ENCODE measurements at regions not wholly inside any gene's neighbourhood (a gene's known extent, or its start where the extent isn't known, plus 50 kb on each side); places are given as distances from the start of the nearest gene placed in this dataset.

GRCh38 chr2:234556848-234557573, 60.1 kb upstream of the ARL4C start:
- WGBS, 2 experiments (ENCODE audit: extremely low coverage in 1 of 2, insufficient coverage in 1 of 2, insufficient read length in 1 of 2, insufficient replicate concordance in 2 of 2, low coverage in 1 of 2, low lambda C conversion rate in 2 of 2, missing lambda C conversion rate in 1 of 2), result 90% methylated on average over 5 of the region's 5 CpGs; no CpG with 5 or more reads in 1 of the 2 experiments
- CTCF ChIA-PET (ENCODE audit: partially characterized antibody), result interaction anchor here (0.6 to 3.6 kb wide), 7 partner anchors 12 to 559 kb away, joined by 3 to 16 read pairs (median 3); no protein-coding TSS in a partner anchor
- TF ChIP-seq CEBPB (IDR thresholded peaks at IDR 0.05; ENCODE audit: low read depth, low read length), result no peak
- TF ChIP-seq TAF7 (optimal IDR thresholded peaks at IDR 0.05; ENCODE audit: borderline replicate concordance, low read depth, low read length), result no peak
- no peak for TF ChIP-seq ATF3 (IDR thresholded peaks at IDR 0.05; ENCODE audit: insufficient read depth, low read depth, low read length)
- no peak for TF ChIP-seq RAD21 (IDR thresholded peaks at IDR 0.05 in 1 of 2, conservative IDR thresholded peaks at IDR 0.05 in 1 of 2; ENCODE audit: low read depth in 2 of 2, low read length in 2 of 2)
- TF ChIP-seq TEAD4 (IDR thresholded peaks at IDR 0.05; ENCODE audit: low read depth, low read length), result no peak
- TF ChIP-seq KDM4A (IDR thresholded peaks at IDR 0.05; ENCODE audit: low read depth, low read length, severe bottlenecking), result no peak
- no peak for TF ChIP-seq KDM5A (IDR thresholded peaks at IDR 0.05; ENCODE audit: low read length)
- no peak for TF ChIP-seq SRF (IDR thresholded peaks at IDR 0.05; ENCODE audit: low read depth, low read length)
- TF ChIP-seq SP1 (IDR thresholded peaks at IDR 0.05; ENCODE audit: low read depth, low read length), result no peak
- no peak for TF ChIP-seq CTBP2 (IDR thresholded peaks at IDR 0.05; ENCODE audit: borderline replicate concordance, insufficient read depth, insufficient read length, low read length)
- no peak for TF ChIP-seq SP2 (IDR thresholded peaks at IDR 0.05; ENCODE audit: low read length)
- no peak for TF ChIP-seq MAFK (IDR thresholded peaks at IDR 0.05; ENCODE audit: low read depth, low read length)
- TF ChIP-seq CBX8 (IDR thresholded peaks at IDR 0.05; ENCODE audit: borderline replicate concordance, low read depth, low read length), result no peak

More at GRCh38 chr2:234556848-234557573, 60.1 kb upstream of the ARL4C start:
- H3K23ac ChIP-seq (ENCODE audit: insufficient read length), result no peak overlapping the region
- H2BK15ac ChIP-seq (ENCODE audit: low read length), result no peak overlapping the region
- no peak overlapping the region for H2AFZ ChIP-seq (ENCODE audit: low read length)
- H3K9me3 ChIP-seq (ENCODE audit: insufficient read depth in 2 of 2, low read depth in 1 of 2, low read length in 1 of 2), result peaks cover 5 to 11% of the 10 kb centered on the region in 2 experiments; a peak in 2 of 4 replicates
- no peaks in the 10 kb centered on the region for H3K79me1 ChIP-seq (ENCODE audit: low read depth, low read length)
- no peak overlapping the region for H3K4ac ChIP-seq (replicated peaks; ENCODE audit: insufficient read length, low read depth, low read length)
- H3K4me2 ChIP-seq (ENCODE audit: insufficient read depth in 1 of 2, low read depth in 2 of 2, low read length in 2 of 2), result no peak overlapping the region
- H3K79me2 ChIP-seq (ENCODE audit: control insufficient read depth in 1 of 2, insufficient read depth in 2 of 2, low read length in 2 of 2), result no peaks in the 10 kb centered on the region
- no peaks in the 10 kb centered on the region for H4K20me1 ChIP-seq (replicated peaks in 1 of 2; ENCODE audit: control insufficient read depth in 1 of 2, insufficient read depth in 2 of 2, low read length in 2 of 2)
- H3K18ac ChIP-seq (ENCODE audit: extremely low read depth, low read length), result no peak overlapping the region
- H2BK5ac ChIP-seq (ENCODE audit: low read depth, low read length), result no peak overlapping the region
- no peaks in the 10 kb centered on the region for H3K23me2 ChIP-seq (ENCODE audit: low read depth, low read length)
- H3K4me3 ChIP-seq (ENCODE audit: extremely low read depth in 1 of 4, insufficient read depth in 2 of 4, low read depth in 3 of 4, low read length in 4 of 4), result no peak overlapping the region
- POLR2A ChIA-PET (ENCODE audit: partially characterized antibody), result no interaction called here
- no peak overlapping the region for H3K14ac ChIP-seq (ENCODE audit: insufficient read length)
- DNase-seq (ENCODE audit: low read depth in 1 of 2, low spot score in 2 of 2) (no peak), FAIRE-seq (no peak)
- no peak overlapping the region for H4K91ac ChIP-seq (replicated peaks; ENCODE audit: insufficient read length, low read length)
- no peak overlapping the region for H4K5ac ChIP-seq (ENCODE audit: insufficient read length, low read depth, low read length)
- H3K4me1 ChIP-seq (replicated peaks in 1 of 4; ENCODE audit: control insufficient read depth in 3 of 4, insufficient read depth in 4 of 4, low read length in 3 of 4), result no peaks in the 10 kb centered on the region
- H4K8ac ChIP-seq (ENCODE audit: extremely low read depth, insufficient read depth, low read length), result no peak overlapping the region
- no peak overlapping the region for H2BK120ac ChIP-seq (replicated peaks; ENCODE audit: low read depth, low read length)
- no peak overlapping the region for H3K9ac ChIP-seq (replicated peaks in 1 of 4; ENCODE audit: extremely low read depth in 1 of 4, low read depth in 3 of 4, low read length in 3 of 4)
- no peak overlapping the region for H3K56ac ChIP-seq (replicated peaks; ENCODE audit: insufficient read length, low read depth, low read length)
- H3K27me3 ChIP-seq (replicated peaks in 1 of 4; ENCODE audit: control insufficient read depth in 3 of 4, extremely low read depth in 1 of 4, insufficient read depth in 3 of 4, low read length in 3 of 4), result 0 out of 7 replicates have a peak, but pooled peaks cover 0 to 4% (median 0%) of the 10 kb centered on the region in 4 experiments
- H3K36me3 ChIP-seq (ENCODE audit: control insufficient read depth in 2 of 4, insufficient read depth in 4 of 4, low read length in 3 of 4), result no peaks in the 10 kb centered on the region
- H3K27ac ChIP-seq (ENCODE audit: low read depth, low read length), result no peak overlapping the region
- H2AK5ac ChIP-seq (ENCODE audit: low read depth, low read length), result no peak overlapping the region
- H2BK20ac ChIP-seq (ENCODE audit: low read length), result peak overlapping the region; percentile 75; the same call in 1 of the 2 replicates
- no peak overlapping the region for H2BK12ac ChIP-seq (ENCODE audit: low read depth, low read length)
